ENCODE measurements at regions not wholly inside any gene's neighbourhood (a gene's known extent, or its start where the extent isn't known, plus 50 kb on each side); places are given as distances from the start of the nearest gene placed in this dataset.

GRCh38 chr11:25961539-25961938, 370.4 kb upstream of the ANO3 start:
- H3K36me3 ChIP-seq (ENCODE audit: insufficient read depth in 1 of 2, low read depth in 1 of 2) = no peaks in the 10 kb centered on the region
- no peak overlapping the region for H3K27ac ChIP-seq
- H3K9me3 ChIP-seq = no peaks in the 10 kb centered on the region
- DNase-seq (no peak), ATAC-seq (peak in 1 of 4 donors; percentile 65)
- H3K4me1 ChIP-seq = no peaks in the 10 kb centered on the region
- H3K27me3 ChIP-seq (ENCODE audit: insufficient read depth in 3 of 3, low read length in 2 of 3) = no peaks in the 10 kb centered on the region
- TF ChIP-seq CTCF (IDR thresholded peaks at IDR 0.05) = peak; percentile 45
- intact Hi-C loops (cut with DNase I) = no loop called here
- 52 to 63% (median 54%) methylated on average over 4 of the region's 4 CpGs for WGBS, 3 donors
- H3K4me3 ChIP-seq = no peak overlapping the region

GRCh38 chr11:25970726-25971508, 361.0 kb upstream of the ANO3 start:
- no peak overlapping the region for H3K27ac ChIP-seq

GRCh38 chr11:25980091-25980490, 351.8 kb upstream of the ANO3 start:
- no peak overlapping the region for H3K27ac ChIP-seq
- no peaks in the 10 kb centered on the region for H3K9me3 ChIP-seq
- no peak for TF ChIP-seq CTCF (IDR thresholded peaks at IDR 0.05)
- WGBS, 3 donors = 84 to 90% (median 87%) methylated on average over 4 of the region's 4 CpGs
- H3K36me3 ChIP-seq (ENCODE audit: insufficient read depth in 1 of 2, low read depth in 1 of 2) = no peaks in the 10 kb centered on the region
- DNase-seq (no peak), ATAC-seq (no peak)
- H3K27me3 ChIP-seq (ENCODE audit: insufficient read depth in 3 of 3, low read length in 2 of 3) = no peaks in the 10 kb centered on the region
- no peak overlapping the region for H3K4me3 ChIP-seq
- H3K4me1 ChIP-seq = no peaks in the 10 kb centered on the region
- intact Hi-C loops (cut with DNase I) = loop anchor here (2.0 to 10.0 kb wide), 4 partner anchors 155 to 297 kb away; no protein-coding TSS in a partner anchor

More at GRCh38 chr11:25970726-25971508, 361.0 kb upstream of the ANO3 start:
- no peak for TF ChIP-seq CTCF (IDR thresholded peaks at IDR 0.05)
- intact Hi-C loops (cut with DNase I) = no loop called here
- no peaks in the 10 kb centered on the region for H3K36me3 ChIP-seq (ENCODE audit: insufficient read depth in 1 of 2, low read depth in 1 of 2)
- no peaks in the 10 kb centered on the region for H3K27me3 ChIP-seq (ENCODE audit: insufficient read depth in 3 of 3, low read length in 2 of 3)
- H3K4me1 ChIP-seq = no peaks in the 10 kb centered on the region
- H3K4me3 ChIP-seq = no peak overlapping the region
- no peak for ATAC-seq
- WGBS, 3 donors = 60 to 76% (median 71%) methylated on average over 2 of the region's 2 CpGs
- DNase-seq = no peak
- H3K9me3 ChIP-seq = no peaks in the 10 kb centered on the region

- H3K36me3 ChIP-seq (ENCODE audit: insufficient read depth in 1 of 2, low read depth in 1 of 2) = no peaks in the 10 kb centered on the region
- peak; percentile 33 for TF ChIP-seq CTCF (IDR thresholded peaks at IDR 0.05)
- no peak overlapping the region for H3K27ac ChIP-seq
- peak in 2 of 4 donors; percentile 9 to 53 for ATAC-seq
- H3K9me3 ChIP-seq = no peaks in the 10 kb centered on the region
- DNase-seq = no peak
- no peaks in the 10 kb centered on the region for H3K4me1 ChIP-seq
- H3K4me3 ChIP-seq = no peak overlapping the region
- 2 to 8% (median 3%) methylated on average over 4 of the region's 4 CpGs for WGBS, 3 donors
- intact Hi-C loops (cut with DNase I) = loop anchor here (2.0 to 10.0 kb wide), 4 partner anchors 153 to 295 kb away; no protein-coding TSS in a partner anchor
- H3K27me3 ChIP-seq (ENCODE audit: insufficient read depth in 3 of 3, low read length in 2 of 3) = no peaks in the 10 kb centered on the region
These were observed 349.9 kb upstream of the ANO3 start for GRCh38 chr11:25981998-25982397.
